ENCODE measurements at regions not wholly inside any gene's neighbourhood (a gene's known extent, or its start where the extent isn't known, plus 50 kb on each side); places are given as distances from the start of the nearest gene placed in this dataset.
A peak's percentile ranks its signal among the peaks of the same experiment; 100 is the strongest.

- H3K14ac ChIP-seq (ENCODE audit: low read length) = no peak overlapping the region
- no peak overlapping the region for H4K8ac ChIP-seq (ENCODE audit: low read depth, low read length)
- H3K27me3 ChIP-seq (ENCODE audit: insufficient read depth, low read length) = no peaks in the 10 kb centered on the region
- no peak overlapping the region for H4K91ac ChIP-seq (ENCODE audit: low read depth, low read length)
- no peak overlapping the region for H3K23ac ChIP-seq (ENCODE audit: low read length)
- no peak for DNase-seq
- H3K4ac ChIP-seq (ENCODE audit: low read depth, low read length) = no peak overlapping the region
- no peak overlapping the region for H2AK5ac ChIP-seq (ENCODE audit: low read length)
- H2AFZ ChIP-seq (ENCODE audit: insufficient read depth, low read length, poor library complexity) = no peak overlapping the region
- H3K4me2 ChIP-seq (ENCODE audit: low read length) = no peak overlapping the region
- H3K9me3 ChIP-seq (ENCODE audit: insufficient read depth, low read depth, low read length) = no peaks in the 10 kb centered on the region
- no peak overlapping the region for H2BK5ac ChIP-seq (ENCODE audit: low read depth, low read length, poor library complexity)
- H3K27ac ChIP-seq (ENCODE audit: low read depth, low read length) = no peak overlapping the region
- H2BK12ac ChIP-seq (ENCODE audit: low read length) = no peak overlapping the region
- H3K4me3 ChIP-seq (ENCODE audit: low read depth, low read length) = no peak overlapping the region
- no peak overlapping the region for H2BK120ac ChIP-seq (ENCODE audit: insufficient read depth, low read length, poor library complexity)
- no peaks in the 10 kb centered on the region for H3K4me1 ChIP-seq (ENCODE audit: control insufficient read depth in 1 of 2, insufficient read depth in 2 of 2, low read length in 2 of 2)
- H4K12ac ChIP-seq (ENCODE audit: low read depth, low read length) = no peak overlapping the region
- no peak overlapping the region for H3K9ac ChIP-seq (ENCODE audit: low read length)
- WGBS (ENCODE audit: extremely low coverage, insufficient coverage, insufficient read length) = no CpG with 5 or more reads among the region's 10 CpGs
- no peaks in the 10 kb centered on the region for H3K79me1 ChIP-seq (ENCODE audit: low read length)
- H3K18ac ChIP-seq (ENCODE audit: low read length) = no peak overlapping the region
- H3K36me3 ChIP-seq (ENCODE audit: control insufficient read depth in 1 of 2, insufficient read depth in 2 of 2, low read length in 2 of 2) = no peaks in the 10 kb centered on the region
- no peaks in the 10 kb centered on the region for H3K79me2 ChIP-seq (ENCODE audit: control insufficient read depth, insufficient read depth, low read length, poor library complexity)
These were observed 99.1 kb upstream of the ENPP6 start for GRCh38 chr4:184316821-184317220.

GRCh38 chr4:184315675-184316359 lies 98.1 kb upstream of the ENPP6 start:
- no peak for DNase-seq
- Histone ChIP-seq H3K4ac (ENCODE audit: low read depth, low read length) (no peak overlapping the region), H3K27me3 (ENCODE audit: insufficient read depth, low read length) (no peaks in the 10 kb centered on the region), H2AK5ac (ENCODE audit: low read length) (no peak overlapping the region), H3K9me3 (ENCODE audit: insufficient read depth, low read depth, low read length) (peaks cover 2% of the 10 kb centered on the region), H3K18ac (ENCODE audit: low read length) (no peak overlapping the region), H3K27ac (ENCODE audit: low read depth, low read length) (no peak overlapping the region), H4K91ac (ENCODE audit: low read depth, low read length) (no peak overlapping the region), H2AFZ (ENCODE audit: insufficient read depth, low read length, poor library complexity) (no peak overlapping the region), H2BK120ac (ENCODE audit: insufficient read depth, low read length, poor library complexity) (no peak overlapping the region), H4K12ac (ENCODE audit: low read depth, low read length) (no peak overlapping the region), H4K8ac (ENCODE audit: low read depth, low read length) (no peak overlapping the region), H3K36me3 (ENCODE audit: control insufficient read depth in 1 of 2, insufficient read depth in 2 of 2, low read length in 2 of 2) (no peaks in the 10 kb centered on the region), H3K23ac (ENCODE audit: low read length) (no peak overlapping the region), H3K4me2 (ENCODE audit: low read length) (no peak overlapping the region), H2BK5ac (ENCODE audit: low read depth, low read length, poor library complexity) (no peak overlapping the region), H3K14ac (ENCODE audit: low read length) (no peak overlapping the region), H3K9ac (ENCODE audit: low read length) (no peak overlapping the region), H3K79me1 (ENCODE audit: low read length) (no peaks in the 10 kb centered on the region), H3K79me2 (ENCODE audit: control insufficient read depth, insufficient read depth, low read length, poor library complexity) (no peaks in the 10 kb centered on the region), H3K4me3 (ENCODE audit: low read depth, low read length) (no peak overlapping the region), H2BK12ac (ENCODE audit: low read length) (no peak overlapping the region), H3K4me1 (ENCODE audit: control insufficient read depth in 1 of 2, insufficient read depth in 2 of 2, low read length in 2 of 2) (no peaks in the 10 kb centered on the region)
- no CpG with 5 or more reads among the region's 8 CpGs for WGBS (ENCODE audit: extremely low coverage, insufficient coverage, insufficient read length)

GRCh38 chr4:184313702-184314659 lies 96.3 kb upstream of the ENPP6 start:
- Histone ChIP-seq H3K36me3 (ENCODE audit: control insufficient read depth in 1 of 2, insufficient read depth in 2 of 2, low read length in 2 of 2) (no peaks in the 10 kb centered on the region), H2BK120ac (ENCODE audit: insufficient read depth, low read length, poor library complexity) (no peak overlapping the region), H4K91ac (ENCODE audit: low read depth, low read length) (no peak overlapping the region), H2BK12ac (ENCODE audit: low read length) (no peak overlapping the region), H2AFZ (ENCODE audit: insufficient read depth, low read length, poor library complexity) (no peak overlapping the region), H3K4ac (ENCODE audit: low read depth, low read length) (no peak overlapping the region), H2BK5ac (ENCODE audit: low read depth, low read length, poor library complexity) (no peak overlapping the region), H4K12ac (ENCODE audit: low read depth, low read length) (no peak overlapping the region), H2AK5ac (ENCODE audit: low read length) (no peak overlapping the region), H3K23ac (ENCODE audit: low read length) (no peak overlapping the region), H3K79me2 (ENCODE audit: control insufficient read depth, insufficient read depth, low read length, poor library complexity) (no peaks in the 10 kb centered on the region), H3K27me3 (ENCODE audit: insufficient read depth, low read length) (no peaks in the 10 kb centered on the region), H3K4me3 (ENCODE audit: low read depth, low read length) (no peak overlapping the region), H4K8ac (ENCODE audit: low read depth, low read length) (no peak overlapping the region), H3K4me2 (ENCODE audit: low read length) (no peak overlapping the region), H3K9me3 (ENCODE audit: insufficient read depth, low read depth, low read length) (peaks cover 2% of the 10 kb centered on the region), H3K79me1 (ENCODE audit: low read length) (no peaks in the 10 kb centered on the region), H3K27ac (ENCODE audit: low read depth, low read length) (no peak overlapping the region), H3K9ac (ENCODE audit: low read length) (no peak overlapping the region), H3K4me1 (ENCODE audit: control insufficient read depth in 1 of 2, insufficient read depth in 2 of 2, low read length in 2 of 2) (no peaks in the 10 kb centered on the region), H3K14ac (ENCODE audit: low read length) (no peak overlapping the region), H3K18ac (ENCODE audit: low read length) (no peak overlapping the region)
- peak in 1 of 2 donors; percentile 10 for DNase-seq
- no CpG with 5 or more reads among the region's 16 CpGs for WGBS (ENCODE audit: extremely low coverage, insufficient coverage, insufficient read length)

- Histone ChIP-seq H3K18ac (ENCODE audit: low read length) (no peak overlapping the region), H2BK120ac (ENCODE audit: insufficient read depth, low read length, poor library complexity) (no peak overlapping the region), H3K4me3 (ENCODE audit: low read depth, low read length) (no peak overlapping the region), H2BK5ac (ENCODE audit: low read depth, low read length, poor library complexity) (no peak overlapping the region), H3K79me1 (ENCODE audit: low read length) (no peaks in the 10 kb centered on the region), H2AK5ac (ENCODE audit: low read length) (no peak overlapping the region), H3K4me1 (ENCODE audit: control insufficient read depth in 1 of 2, insufficient read depth in 2 of 2, low read length in 2 of 2) (no peaks in the 10 kb centered on the region), H3K9me3 (ENCODE audit: insufficient read depth, low read depth, low read length) (peaks cover 2% of the 10 kb centered on the region), H3K23ac (ENCODE audit: low read length) (no peak overlapping the region), H3K14ac (ENCODE audit: low read length) (no peak overlapping the region), H2AFZ (ENCODE audit: insufficient read depth, low read length, poor library complexity) (no peak overlapping the region), H4K91ac (ENCODE audit: low read depth, low read length) (no peak overlapping the region), H3K4ac (ENCODE audit: low read depth, low read length) (no peak overlapping the region), H4K8ac (ENCODE audit: low read depth, low read length) (no peak overlapping the region), H2BK12ac (ENCODE audit: low read length) (no peak overlapping the region), H3K9ac (ENCODE audit: low read length) (no peak overlapping the region), H3K79me2 (ENCODE audit: control insufficient read depth, insufficient read depth, low read length, poor library complexity) (no peaks in the 10 kb centered on the region), H3K27me3 (ENCODE audit: insufficient read depth, low read length) (no peaks in the 10 kb centered on the region), H3K4me2 (ENCODE audit: low read length) (no peak overlapping the region), H3K36me3 (ENCODE audit: control insufficient read depth in 1 of 2, insufficient read depth in 2 of 2, low read length in 2 of 2) (no peaks in the 10 kb centered on the region), H4K12ac (ENCODE audit: low read depth, low read length) (no peak overlapping the region), H3K27ac (ENCODE audit: low read depth, low read length) (no peak overlapping the region)
- DNase-seq = no peak
- no CpG with 5 or more reads among the region's 4 CpGs for WGBS (ENCODE audit: extremely low coverage, insufficient coverage, insufficient read length)
These were observed 95.4 kb upstream of the ENPP6 start for GRCh38 chr4:184313058-184313581.

Data from trophoblast cell (in vitro differentiated cells and primary cell).